Effector CD8-positive, alpha-beta T cell (primary cell): ENCODE measurements at regions not wholly inside any gene's neighbourhood (a gene's known extent, or its start where the extent isn't known, plus 50 kb on each side); places are given as distances from the start of the nearest gene placed in this dataset.

Source experiments
- DNase-seq: peaks from one replicate; lab custom pipeline; 2025; lab: John Stamatoyannopoulos, UW

DNA sequence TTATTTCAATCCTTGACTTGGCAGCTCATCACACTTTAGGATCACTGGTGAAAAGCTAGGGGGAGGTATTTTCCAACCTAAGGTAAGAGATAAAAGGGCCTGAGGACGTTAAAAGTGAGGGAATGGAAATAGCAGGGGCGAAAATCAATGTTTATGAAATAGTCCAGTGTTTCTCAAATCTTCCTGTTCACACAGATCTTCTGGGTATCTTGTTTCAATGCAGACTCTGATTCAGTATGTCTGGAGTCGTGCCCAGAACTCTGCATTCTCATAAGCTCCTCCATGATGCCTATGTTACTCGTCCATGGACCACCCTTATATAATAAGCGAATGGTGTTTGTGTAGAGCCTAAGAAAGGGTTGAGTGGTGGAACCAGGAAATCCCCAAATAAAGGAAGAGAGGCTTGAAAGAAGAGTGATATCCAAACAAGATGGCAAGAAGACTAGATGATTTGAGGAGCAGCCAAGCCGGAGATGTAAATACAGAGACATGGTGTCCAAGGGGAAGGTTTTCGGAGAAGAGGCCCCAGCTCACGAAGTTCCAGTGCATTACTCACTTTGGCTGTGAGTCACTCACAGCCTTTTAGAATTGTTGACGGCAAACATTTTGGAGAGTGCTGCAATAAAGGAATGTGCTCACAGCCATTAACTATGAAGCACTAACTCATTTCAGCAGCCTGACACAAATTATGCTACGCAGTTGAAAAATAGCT is 215.6 kb upstream of the PPARGC1A start:
- DNase-seq: no peak

DNA sequence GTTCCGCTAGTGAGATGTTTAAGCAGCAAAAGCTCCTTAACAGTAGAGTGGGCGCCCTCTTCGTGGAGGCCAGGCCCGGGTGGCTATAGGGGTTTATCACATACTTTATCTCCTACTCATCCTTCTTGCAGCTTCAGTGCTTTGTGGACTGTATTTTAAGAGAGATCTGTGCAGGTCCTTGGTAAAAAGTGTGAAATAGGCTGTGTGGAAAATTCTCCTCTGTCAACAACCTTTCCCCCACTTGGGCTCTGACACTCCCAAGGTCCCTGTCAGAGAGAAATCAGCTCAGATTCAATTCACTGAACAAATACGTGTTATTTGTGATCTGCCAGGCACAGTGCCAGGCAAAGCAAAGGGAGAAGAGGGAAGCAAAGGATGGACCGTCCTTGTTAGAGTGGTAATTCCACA is 214.3 kb upstream of the PPARGC1A start:
- DNase-seq: no peak

DNA sequence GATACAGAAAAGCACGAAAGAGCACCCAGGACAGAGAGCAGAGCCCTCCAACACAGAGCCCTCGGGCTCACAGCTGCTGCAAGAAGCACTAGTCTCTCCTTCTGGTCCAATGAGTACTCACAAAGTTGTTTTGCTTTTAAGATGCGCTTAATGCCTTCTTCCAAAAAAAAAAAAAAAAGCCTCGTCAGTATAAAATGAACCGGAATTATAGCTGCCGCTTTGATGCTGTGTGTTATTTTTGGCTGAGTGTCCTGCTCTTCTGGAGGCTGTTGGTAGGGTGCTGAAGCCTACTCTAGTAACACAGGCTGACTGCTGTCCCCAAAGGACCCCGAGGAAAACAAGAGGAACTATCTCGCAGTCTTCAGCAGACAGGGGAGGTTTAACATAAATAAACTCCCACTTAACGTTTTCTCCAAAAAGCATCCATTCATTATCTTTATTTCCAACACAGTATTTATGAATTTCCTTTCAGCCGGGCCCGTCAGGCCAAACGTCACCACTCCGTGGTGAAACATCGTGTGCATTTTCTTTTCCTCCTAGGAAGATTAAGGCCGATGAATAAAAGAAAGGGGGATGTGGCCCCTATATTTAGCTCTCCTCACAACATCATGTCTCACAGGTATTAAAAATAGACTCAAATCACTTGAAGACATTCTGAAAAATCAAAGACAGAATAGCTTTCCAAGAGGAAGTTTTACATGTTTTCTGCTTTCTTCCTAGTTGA is 213.7 kb upstream of the PPARGC1A start:
- DNase-seq: no peak

DNA sequence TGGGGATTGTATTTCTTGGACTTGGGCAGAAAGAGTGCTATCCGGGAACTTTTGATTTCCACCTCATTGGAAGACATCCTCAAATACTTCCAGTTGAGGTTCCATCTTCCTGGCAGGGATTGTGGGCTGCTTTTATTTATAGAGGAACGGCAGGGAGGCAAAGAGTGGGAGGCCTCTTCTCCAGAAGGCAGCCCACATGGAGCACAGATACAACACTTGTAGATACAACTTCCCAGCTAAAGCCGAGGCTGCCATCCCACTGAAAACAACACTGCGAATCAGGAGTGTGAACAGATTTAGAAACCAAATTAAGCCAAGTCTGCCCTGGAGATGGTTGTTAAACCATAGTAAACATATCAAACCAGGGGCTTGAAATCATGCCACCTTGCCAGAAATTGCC is 212.8 kb upstream of the PPARGC1A start:
- no peak for DNase-seq

DNA sequence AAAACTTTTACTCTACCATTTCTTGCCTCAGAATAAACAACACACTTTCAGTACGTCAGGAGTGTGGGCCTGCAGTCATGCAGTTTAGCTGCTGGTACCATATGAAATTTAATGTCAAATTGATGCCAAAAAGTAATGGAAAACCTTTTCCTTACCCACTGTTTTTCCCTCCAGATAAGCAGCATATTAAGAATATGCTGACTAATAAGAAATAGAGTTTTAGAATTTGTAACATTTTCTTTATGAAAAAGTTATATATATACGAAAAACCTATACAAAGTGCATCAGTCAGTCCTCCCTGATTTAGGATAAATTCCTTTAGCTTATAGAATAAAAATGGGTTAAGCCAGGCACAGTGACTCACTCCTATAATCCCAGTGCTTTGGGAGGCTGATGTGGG is 206.8 kb upstream of the PPARGC1A start:
- no peak for DNase-seq

DNA sequence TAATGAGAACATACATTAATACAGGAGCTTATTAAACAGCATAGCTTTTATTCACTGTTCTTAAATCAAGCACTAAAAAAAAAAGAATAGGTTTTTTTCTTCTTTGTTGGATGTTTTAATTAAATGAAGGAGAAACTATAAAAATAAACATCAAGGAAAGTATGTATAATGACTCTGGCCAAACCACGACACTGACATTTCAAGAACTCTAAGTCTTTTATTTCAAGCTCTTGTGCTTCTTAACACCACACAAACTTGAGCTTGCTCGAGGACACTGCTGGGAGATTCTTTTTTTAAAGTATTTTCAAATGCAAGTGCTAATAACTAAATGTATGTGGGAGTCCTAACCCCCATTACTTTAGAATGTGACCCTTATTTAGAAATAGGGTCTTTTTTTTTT is 204.9 kb upstream of the PPARGC1A start:
- no peak for DNase-seq

DNA sequence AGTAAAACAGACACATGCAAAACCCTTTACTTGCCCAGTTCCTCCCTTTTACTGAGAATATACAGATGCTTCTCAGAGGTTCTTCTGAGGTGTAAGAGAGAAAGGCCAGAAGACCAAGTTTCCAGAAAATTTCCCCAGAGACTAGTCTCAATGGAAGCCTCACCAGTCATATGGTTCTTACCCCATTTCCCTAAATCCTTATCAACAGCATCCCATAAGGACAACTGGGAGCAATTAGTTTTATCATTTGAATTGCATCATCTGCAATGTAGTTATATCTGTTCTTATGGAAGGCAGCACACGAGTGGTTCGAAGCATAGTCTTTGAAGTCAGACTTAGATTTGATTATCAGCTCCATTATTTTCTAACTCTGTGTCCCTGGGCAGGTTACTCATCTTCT is 203.6 kb upstream of the PPARGC1A start:
- no peak for DNase-seq

DNA sequence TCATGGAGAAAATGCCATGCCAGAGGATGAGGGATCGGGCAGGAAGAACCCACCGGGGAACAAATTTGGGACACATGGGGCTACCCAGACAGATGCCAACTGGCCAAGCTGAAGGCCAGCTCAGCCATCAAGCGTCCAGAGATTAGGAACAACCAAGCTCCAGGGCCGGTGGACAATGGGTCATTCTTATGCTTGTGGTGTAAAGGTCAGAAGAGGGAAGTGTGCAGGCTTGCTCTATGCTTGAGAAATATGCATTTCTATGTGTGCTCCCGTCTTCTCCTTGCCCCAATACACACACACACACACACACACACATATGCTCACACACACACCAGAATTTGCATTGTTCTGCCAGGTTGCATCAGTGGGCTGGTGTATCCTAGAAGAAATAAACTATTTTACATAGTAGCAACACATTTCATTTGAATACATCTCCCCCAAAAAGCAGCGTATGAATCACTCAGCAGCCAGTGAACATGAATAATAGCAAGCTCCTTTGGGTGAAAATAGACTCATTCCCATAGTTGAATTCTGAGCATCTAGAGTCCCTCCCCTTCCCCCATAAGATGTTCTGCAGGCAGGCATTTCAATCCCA is 201.9 kb upstream of the PPARGC1A start:
- no peak for DNase-seq

DNA sequence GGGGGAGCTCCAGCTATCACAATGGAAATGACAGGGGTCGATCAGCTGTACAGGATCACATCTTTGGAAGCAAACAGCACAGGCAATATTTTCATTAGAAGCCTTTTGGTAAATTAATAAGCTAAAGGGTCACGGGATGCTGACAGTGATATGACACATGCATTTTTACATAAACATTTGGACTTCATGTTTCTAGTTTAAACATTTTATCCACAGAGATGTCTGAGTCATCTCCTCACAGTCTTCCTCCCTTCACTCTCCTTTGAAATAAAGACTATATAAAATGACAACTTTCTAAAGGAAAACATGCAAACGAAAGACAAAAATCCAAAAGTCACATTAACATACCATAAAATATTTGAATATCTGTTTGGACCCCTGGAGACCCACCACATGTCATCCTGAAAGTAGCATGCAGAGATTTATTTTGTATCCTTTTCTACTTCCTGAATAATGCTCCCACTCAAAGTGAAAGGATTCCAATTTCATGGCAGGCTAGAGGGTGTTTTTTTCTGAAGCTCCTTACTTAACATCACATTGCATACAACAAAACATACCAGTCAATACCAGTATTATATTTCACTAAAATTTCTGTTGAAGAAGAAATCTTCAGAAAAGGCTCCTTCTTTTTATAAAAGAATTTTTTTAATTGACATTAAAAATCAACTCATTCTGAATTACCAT is 200.1 kb upstream of the PPARGC1A start:
- DNase-seq: no peak

DNA sequence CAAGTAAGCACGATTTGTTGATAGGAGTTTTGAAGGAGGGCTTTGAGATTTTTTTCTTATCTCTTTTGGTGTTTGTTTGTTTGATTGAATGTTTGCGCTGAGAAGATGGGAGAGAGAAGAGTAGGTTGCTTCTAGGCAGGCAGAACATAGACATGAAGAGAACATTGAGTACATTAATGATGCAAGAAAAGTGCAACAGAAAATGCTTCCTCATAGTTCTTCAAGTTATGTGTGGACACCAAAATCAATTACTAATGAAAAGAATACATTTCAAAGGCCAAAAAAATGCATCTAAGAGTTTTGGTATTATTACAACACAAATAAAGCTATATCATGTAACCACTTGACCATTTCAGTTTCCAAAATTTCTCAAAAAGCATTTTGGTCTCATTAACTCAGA is 191.0 kb upstream of the PPARGC1A start:
- no peak for DNase-seq

DNA sequence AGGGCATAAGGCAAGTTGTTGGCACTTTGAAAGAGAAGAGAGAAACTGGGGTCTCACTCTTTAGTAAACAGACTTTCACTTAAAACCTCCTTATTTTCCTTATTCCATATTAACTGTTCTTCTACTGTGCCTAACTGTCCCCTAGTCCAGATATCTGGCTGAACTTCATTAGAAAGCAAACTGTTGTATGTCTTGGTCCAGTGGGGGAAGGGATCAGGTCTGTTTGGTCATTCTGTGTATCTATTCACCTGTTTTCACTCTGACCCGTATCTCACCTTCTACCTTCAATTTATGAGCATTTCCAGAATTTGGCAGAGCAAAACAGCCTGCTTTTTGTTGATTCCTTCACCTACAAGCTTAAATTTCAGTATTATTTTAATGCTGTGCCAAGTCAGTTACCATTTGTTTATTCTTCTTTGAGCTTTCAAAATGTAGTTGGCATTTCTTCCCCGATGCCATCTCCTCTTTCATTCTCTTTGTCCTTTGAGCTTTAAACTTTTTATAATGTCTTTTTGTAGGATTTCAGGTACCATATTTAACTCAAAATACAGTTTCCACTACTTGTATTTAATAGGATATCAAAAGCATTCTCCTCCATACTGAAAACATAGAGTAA is 188.6 kb upstream of the PPARGC1A start:
- DNase-seq: no peak

DNA sequence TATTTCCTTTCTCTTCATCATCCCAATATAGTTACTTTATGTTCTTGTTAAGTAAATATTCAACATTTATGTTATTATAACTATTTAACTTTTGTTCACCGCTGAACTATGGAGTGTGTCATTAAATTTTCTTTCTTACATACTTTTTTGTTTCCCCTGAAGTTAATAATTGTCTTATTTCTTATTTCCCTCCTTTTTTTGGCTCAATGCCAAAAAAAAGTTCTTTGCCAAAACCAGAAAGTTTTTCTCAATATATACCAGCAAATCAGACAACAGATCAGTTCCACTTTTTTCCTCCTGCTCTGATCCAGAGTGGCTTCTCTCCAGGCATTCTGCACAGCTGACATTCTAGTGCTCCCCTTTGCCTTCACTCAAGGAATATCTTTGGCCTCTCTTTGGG is 187.0 kb upstream of the PPARGC1A start:
- no peak for DNase-seq

DNA sequence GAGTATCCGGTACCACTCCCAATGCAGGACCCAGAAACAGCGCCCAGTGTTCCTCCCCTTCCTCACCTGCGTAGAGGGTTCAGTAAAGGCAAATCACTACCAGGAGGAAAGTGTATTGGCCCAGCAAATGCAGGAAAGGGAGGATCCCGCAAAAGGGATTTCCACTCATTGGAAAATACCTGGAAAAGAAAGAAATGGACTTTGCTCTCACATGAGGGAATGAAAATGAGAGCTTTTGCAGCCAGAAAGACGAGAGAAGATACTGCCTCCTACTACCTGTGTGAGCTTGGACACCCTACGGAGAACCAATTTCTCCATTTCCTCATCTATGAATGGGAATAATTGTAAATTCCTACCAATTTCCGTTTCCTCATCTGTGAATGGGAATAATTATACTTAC is 184.1 kb upstream of the PPARGC1A start:
- no peak for DNase-seq

DNA sequence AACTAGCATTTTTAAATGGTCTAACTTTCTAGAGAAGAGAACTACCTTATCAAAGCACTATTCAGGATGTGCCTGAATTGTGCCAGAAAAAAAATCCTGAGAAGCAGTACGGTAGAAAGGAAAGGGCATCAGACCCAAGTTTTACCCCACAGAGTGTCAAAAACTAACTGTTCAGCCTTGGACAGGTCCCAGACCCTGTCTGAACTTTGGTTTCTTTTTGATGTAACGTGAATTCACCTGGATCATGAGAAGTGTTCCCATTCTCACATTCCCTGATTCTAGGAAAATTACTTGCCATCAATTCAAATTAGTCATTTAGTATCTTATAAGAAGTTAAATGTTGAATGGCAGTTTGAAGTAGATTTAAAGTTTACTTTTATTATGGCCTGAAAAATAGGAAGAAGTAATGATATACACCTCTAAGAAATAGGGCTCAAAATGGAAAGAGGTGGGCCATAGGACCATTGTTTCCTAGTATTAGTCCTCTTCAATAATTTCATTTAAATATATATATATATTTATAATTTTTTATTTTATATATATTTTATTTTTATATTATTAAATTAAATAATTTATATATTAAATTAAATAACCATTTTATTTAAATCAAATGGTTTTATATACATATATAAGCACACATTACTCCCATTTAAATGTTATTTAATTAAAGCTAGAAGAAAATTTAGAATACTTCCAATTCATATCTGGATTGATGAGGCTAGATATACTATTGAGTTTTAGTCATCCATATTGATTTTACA is 181.9 kb upstream of the PPARGC1A start:
- DNase-seq: no peak

DNA sequence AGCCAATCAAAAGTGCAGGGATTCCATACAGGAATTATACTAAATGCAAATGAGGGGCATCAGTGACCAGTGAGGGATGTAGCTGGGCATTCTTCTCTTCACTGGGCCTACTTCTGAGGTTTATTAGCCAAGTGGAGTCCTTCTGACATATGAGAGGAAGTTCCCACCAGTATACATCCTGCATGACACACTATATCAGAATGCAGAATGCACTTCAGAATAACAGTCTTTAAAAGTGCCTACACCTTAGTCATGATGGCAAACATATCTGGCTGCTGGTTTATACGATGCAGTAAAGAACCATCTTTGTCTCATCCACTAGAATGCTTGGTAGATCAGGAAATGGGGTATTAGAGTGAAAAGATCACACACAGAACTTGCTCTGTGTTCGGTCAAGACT is 180.3 kb upstream of the PPARGC1A start:
- DNase-seq: no peak

DNA sequence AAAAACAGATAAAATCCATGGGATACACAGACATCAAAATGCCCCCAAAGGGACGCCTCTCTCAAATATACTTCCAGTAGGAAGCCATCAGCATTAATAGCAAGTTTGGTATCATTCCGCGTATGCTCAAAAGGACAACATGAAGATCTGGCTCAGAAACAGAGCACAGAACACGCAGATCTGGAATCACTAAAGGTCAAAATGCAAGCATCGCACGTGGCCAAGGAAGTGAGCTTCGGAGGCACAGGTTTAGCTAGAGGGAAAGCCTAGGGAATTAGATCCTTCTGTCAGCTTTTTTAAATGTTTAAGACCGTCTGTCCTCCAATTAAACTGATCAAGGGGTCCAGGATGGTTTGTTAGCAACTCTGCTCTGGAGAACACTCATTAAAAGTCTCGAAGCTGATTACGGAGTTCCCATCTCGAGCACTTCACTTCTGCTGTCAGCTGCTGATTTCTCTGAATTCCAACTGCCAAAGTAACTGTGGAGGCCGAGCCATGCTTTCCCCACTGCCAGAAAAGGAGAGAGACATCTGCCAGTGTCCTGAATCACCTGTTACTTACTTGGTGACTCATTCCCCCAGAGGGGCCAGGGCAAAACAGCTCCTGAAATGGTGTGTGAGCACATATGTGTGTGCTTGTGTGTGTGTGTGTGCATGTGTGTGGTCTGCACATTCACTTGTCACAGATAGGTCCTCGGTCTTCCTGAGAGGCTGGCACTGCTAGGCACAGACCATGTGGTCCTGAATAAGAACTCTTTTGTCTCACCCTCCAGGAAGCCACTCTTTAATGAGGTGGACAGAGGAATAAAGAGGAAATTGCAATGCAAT is 177.7 kb upstream of the PPARGC1A start:
- no peak for DNase-seq

DNA sequence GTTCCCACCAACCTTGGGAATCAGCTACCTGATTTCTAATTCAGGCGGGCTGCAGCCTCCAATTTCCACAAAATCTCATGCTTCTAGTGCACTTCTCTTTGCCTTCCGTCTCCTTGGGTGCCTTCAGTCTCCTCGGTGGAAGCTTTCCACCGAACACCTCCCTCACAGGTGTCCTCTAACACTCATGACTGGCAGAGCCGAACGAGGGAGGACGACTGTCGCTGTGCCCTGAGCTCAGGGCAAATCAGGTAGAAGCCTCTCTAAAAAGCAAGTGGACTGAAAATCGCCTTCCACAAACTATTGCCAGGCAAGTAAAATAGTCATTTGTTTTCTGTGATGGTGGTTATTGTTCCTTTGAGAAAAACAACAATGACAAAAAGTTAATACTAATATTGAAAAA is 176.1 kb upstream of the PPARGC1A start:
- no peak for DNase-seq

DNA sequence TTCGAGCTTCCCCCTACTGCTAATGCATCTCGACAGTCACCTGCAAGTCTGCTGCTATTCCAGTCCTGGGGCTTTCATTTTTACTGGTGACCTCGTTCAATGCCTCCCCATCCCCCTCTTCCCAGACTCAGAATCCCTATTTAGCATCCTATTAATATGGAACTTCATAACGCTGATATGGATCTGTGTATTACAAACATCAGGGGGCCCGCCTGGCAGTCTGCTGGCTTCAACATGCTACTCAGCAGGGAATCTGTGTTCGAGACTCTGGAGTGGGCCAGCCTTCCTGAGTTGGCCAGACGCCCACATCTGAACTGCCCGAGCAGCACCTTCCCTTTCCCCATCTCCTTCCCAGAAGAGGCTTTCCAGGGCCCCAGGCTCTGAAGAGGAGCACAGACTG is 173.9 kb upstream of the PPARGC1A start:
- DNase-seq: no peak

DNA sequence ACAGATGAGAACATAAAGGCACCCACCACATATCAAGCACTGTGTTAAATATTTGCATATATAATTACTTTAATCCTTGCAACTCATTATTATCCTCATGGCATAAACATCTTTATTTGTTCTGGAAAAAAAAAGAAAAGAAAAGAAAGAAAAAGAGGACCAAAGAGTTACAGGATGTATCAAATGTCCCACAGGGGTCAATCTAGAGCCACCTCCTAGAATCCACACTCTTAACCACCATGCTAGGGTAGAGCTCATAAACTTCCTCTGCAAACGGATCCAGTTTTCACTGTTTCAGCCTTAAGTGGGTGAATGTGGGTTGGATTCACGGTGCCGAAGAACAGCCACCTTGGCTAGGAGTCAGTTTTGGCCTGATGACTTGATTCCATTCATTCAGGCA is 171.1 kb upstream of the PPARGC1A start:
- no peak for DNase-seq

DNA sequence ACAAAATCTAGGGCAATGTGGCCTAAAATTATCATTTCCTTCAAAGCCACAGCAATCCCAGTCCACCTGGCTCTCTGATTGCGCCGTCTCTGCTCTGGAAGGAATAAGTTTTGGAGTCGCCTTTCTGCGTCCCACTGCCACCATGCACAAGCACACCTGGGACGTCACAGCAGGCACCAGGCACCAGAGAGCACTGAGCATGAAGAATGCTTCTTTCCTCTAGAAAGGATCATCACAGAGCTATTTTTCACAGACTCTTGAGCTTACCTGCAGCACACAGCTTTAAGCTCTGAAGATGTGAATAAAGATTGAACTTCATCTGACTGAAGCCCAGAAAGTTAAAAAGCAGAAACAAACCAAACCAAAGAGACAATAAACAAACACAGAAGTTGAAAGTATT is 170.0 kb upstream of the PPARGC1A start:
- DNase-seq: no peak
